ENCODE measurements at regions not wholly inside any gene's neighbourhood (a gene's known extent, or its start where the extent isn't known, plus 50 kb on each side); places are given as distances from the start of the nearest gene placed in this dataset.

DNA sequence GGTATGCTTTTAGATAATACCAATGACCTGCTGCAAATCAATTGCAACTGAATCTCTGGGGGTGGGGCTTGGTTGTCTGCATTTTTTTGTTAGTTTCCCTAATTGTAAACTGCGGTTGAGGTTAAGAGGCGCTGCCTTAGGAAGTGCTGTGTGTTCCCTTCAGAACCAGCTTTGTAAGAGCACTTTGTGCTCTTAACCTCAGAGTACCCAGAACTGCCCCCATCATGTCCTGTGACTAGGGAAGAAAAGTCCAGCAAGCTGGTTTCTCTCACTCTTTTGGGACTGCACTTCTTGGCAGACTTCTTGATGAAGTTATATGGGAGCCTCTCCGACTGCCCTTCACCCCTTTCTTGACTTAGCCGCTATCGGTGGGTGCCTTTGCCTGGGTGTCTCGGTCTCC lies 245.5 kb upstream of the CXCR4 start:
- no peak for DNase-seq

DNA sequence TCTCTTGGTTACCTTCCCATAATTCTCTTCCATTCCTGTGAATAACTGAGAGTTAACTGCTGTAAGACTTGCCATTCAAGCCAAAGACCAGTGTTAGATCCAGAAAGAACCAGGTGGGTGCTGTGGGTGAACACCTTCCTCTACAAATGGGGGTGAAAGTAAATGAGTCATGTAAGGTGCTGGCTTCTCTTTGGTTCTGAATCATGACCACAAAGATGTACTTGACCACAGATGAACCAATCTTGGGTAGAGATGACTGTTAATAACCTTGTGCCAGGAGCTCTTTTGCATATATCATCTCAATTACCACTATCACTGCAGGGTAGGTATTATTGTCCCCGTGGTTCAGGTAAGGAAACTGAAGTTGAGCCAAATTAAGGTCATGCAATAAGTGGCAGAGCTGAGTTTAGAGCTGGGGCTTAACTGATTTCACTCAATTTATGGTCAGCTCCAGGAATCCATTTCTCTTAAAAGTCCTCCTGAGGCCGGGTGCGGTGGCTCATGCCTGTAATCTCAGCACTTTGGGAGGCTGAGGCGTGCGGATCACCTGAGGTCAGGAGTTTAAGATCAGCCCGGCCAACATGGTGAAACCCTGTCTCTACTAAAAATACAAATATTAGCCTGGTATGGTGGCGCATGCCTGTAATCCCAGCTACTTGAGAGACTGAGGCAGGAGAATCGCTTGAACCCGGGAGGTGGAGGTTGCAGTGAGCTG lies 244.9 kb upstream of the CXCR4 start:
- DNase-seq, result no peak

DNA sequence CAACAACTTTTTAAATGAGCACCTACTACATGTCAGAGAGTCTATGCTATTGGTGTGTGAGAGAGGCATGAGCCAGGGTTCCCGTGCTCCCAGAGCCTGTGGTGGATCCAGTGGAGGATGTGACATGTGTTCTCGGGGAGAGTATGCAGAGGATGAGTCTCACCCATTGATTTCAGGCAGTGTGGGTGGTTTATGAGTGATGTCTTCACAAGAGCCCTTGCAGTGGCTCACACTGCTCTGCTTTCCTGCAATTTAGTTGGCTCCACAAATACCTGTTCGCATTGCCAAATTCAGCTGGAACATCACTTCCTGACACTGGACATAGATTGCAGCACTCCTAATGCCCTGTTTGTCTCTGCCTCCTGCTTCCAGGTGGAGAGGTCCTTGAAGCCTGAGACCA lies 243.6 kb upstream of the CXCR4 start:
- DNase-seq, result no peak

DNA sequence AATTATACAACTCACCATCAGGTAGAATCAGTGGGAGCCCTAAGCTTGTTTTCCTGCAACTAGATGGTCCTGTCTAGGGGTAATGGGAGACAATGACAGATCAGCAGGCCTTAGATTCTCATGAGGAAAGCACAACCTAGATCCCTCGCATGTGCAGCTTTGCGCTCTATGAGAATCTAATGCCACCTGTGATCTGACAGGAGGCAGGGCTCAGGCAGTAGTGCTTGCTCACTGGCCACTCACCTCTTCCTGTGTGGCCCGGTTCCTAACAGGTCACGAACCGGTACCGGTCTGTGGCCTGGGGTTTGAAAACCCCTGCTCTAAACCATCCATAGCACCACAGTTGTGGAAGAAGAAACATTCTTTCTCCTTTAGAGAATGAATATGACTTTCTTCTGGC lies 242.8 kb upstream of the CXCR4 start:
- DNase-seq, result no peak

DNA sequence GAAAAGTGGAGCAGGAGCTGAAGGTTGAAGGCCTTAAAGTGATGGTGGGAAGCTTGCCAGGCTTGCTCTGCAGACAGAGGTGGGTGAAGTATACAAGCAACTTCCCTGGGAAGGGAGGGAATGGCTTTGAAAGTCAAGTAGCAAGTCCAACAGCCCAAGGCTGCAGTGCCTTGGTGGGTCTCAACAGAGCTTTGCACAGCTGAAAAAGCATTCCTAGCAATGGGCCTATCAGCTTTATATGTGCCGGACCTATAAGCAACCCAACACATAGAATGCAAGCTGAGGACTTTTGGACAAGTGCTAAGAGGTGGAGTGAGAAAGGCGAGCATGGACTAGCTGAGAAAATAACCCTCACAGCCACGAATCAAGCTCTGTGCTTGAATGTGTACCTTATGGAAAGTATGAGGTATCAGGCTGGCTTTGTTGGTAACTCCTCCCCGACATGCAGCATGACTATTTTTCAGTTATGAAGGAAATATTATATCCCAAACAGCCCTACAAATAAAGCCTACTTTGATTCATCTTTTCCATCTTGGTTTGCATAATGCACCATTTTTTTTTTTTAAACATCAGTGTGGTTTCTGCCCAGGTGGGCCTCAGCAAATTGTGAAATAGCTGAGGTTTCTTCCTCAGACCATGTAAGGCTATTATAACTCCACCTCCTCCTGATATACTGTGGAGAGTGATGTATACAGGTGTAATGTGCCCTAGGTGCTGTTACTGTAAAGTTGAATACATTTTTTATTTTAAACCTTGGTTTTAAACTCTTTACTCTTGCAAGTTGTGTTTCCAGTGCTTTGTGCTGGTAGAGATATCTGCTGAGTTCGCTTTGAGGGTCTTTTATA lies 241.4 kb upstream of the CXCR4 start:
- DNase-seq, result no peak

DNA sequence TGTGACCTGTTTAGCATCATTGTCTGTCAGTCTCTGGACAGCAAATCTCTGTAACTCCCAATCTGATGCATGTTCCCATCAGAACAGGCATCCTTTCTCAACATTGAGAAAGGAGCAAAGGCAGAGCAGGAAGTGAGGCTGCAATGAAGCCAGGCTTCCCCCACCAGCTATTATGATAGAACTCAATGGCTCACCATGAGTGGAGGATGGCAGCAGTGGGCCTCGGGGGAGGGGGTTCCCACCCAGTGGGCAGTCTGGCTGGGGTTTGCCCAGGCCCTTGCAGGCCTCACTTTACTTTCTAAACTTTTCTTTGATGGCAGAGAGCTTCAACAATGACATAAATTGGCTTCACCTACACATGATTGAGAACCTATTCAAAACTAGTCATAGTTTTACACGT lies 240.6 kb upstream of the CXCR4 start:
- DNase-seq, result no peak

DNA sequence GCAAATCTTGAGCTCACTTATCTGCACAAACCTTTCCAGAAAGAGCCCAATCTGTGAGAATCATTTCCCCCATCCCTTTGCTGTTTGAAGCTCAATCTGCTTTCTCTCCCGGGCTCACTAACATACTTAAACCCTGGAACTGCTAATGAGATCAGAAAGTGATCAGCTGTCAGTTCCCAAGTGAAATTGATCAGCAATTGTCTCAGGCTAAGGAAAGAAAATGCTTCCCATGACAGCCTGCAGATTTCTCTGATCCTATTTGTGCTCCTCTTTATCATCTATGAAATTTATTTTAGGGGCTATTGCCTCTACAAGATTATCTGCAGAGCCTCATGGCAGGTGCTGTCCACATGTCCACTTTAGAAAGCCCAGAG lies 239.0 kb upstream of the CXCR4 start:
- no peak for DNase-seq

DNA sequence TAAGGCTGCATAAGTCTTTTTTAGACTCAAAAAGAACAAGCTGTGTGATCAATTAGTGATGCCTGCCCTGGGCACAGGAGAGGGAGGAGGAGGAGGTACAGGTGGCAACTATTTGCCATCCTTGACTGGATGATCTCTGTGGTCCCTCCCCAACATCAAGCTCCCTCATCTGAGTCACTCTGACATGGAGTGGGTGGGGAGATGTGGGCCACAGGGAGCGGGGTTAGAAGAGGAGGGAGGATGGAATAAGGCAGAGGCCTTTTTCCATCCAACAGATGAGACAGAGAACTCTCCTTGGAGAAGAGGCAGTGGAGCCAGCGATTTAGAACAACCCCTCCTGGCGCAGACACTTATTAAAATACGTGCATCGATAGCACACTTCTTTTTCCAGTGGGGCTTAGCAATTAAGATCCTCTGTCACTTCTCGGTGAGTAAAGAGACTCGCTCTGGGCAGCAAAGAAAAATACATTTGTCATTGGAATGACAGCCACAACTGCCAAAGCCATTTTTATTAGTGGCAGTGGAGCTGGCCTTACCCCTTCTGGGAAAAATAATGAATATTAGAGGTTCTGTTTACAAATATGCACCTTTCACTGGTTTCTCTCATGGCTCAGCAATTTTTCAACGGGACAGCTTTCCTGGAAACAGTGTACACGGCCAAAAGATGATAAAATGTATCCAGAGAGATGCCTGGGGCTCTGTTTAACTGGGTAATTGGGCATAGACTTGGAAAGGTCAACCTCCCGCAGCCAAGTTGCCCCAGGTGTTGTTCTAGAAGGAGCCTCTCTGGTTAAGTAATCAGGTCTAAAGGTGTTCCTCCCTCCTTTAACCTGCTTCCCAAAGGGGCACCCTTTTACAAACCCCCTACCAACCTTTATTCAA lies 238.4 kb upstream of the CXCR4 start:
- no peak for DNase-seq

DNA sequence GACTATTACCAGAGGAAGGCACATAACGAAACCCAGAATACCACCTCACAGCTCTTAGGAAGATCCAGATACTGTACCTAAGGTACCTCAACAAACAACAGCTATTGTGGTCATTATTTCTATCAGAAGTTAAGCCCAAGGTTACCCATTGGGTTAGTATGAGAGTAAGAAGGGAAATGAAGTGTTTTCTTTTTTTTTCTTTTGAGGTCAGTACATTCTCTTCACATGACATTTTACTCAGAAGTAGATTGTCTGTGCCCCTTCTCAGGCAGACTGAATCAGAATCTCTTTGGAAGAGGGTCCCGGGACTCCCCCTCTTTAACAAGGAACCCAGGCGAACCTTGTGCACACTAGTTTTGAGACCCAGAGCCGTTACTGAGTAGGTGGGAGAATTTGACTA lies 233.7 kb upstream of the CXCR4 start:
- DNase-seq, result no peak

DNA sequence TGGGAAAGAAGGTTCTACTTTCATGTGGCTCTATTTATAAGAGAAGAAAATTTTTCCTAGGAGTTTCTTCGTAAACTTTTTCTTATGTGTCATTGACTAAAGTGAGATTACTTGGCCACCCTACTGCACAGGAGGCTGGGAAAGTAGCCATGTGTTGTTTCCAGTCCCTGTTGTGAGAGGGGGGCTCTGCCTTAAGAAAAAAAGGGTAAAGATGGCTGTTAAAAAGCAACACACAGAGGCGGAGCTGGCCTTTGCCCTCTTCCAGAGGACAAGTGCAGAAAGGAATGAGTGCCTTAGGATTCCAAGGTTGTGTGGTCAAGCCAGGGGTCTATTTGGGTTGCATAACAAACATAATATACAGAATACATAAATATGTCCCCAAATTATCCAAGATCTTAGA lies 230.0 kb upstream of the CXCR4 start:
- no peak for DNase-seq

DNA sequence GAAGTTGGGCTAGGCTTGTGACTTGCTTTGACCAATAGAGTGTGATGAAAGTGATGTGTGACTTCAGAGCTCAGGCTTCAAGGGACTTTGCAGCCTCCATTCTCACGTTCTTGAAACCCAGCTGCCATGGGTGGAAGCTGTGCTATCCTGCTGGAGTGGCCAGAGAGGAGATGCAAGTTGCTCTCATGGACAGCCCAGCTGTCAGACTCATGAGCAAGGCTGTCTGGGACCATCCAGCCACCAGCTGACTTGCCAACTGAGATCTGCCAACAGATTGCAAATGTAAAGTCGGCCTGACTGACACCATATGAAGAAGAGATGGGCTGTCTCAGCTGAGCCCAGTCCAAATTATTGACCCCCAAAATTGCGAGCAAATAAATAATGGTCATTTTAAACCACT lies 226.4 kb upstream of the CXCR4 start:
- no peak for DNase-seq

DNA sequence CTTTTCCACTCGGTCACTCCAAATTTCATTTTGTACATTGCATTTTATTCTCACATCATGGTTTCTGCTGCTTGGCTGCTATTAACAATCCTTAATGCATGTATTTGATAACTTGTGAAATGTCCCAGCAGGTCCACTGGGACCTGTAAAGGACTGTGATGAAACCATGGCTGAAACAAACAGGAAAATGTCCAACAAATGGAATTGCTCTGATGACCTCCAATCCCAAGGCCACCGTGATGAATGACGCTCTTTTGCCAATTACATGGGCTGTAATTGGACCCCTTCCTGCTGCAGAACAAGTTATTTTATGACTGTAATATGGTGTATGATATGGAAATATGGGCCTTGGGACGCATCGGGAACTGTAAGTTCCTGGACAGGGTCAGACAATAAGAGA lies 224.2 kb upstream of the CXCR4 start:
- peak; percentile 62 for DNase-seq

DNA sequence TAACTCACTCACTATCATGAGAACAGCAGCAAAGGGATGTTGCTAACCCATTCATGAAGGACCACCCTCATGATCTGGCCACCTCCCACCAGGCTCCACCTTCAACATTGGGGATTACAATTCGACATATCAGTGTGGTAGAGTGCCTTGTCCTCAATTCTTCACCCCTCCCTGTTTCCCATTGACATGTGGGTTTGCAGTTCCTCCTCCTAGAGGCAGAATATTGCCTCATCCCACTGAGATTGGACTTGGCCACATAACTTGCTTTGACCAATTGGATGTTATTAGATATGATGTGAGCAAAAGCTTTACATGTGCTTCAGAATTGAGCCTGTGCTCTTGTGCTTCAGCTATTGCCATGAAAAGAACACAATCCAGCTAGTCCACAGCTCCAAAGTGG lies 217.0 kb upstream of the CXCR4 start:
- no peak for DNase-seq

DNA sequence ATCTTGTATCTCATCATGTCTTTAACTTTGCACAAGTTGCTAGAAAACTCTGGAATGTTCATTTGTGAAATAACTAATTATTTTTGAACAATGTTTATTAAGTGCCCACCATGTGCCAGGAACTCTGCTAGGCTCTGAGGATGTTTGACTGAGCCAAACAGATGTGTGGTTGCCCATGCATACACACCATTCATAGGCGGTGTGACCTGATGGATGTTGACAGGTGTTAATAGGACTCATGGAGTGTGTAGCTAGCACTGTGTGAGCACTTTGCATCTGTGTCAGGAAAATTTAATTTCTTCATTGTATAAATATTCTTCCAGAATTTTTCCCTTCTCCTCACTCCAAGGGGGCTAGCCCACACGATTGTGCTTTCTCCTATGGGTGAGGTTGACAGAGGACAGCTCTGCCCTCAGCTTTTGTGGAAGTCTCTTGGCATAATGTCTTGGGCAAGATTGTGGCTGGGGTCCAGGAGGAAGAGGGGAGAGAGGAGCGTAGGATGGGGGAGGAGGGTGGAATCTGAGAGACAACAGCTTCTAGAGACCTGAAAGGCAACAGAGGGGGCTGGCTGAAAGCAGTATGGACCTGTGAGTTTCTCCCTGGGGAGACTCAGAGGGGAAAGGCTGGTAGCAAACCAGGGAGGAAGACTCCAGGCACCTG lies 214.6 kb upstream of the CXCR4 start:
- DNase-seq, result no peak

DNA sequence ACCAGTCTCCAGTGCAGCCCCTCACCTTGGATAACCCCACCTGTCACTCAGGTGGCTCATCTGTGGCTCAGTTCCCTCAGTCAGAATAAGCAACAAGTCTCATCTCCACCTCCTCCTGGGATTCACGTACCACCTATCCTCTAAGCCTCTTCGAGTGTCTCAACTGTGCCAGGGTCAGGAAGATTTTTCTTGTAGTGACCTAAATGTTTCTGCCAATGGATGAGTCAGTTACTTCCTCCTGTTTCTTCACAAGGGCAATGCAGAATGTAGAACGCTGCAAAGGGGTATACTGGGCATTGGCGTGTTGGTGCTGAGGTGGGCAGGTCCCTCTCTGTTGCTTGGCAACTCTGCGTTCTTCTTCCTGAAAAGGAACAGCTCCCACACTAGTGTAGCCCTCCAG lies 213.3 kb upstream of the CXCR4 start:
- DNase-seq, result no peak

DNA sequence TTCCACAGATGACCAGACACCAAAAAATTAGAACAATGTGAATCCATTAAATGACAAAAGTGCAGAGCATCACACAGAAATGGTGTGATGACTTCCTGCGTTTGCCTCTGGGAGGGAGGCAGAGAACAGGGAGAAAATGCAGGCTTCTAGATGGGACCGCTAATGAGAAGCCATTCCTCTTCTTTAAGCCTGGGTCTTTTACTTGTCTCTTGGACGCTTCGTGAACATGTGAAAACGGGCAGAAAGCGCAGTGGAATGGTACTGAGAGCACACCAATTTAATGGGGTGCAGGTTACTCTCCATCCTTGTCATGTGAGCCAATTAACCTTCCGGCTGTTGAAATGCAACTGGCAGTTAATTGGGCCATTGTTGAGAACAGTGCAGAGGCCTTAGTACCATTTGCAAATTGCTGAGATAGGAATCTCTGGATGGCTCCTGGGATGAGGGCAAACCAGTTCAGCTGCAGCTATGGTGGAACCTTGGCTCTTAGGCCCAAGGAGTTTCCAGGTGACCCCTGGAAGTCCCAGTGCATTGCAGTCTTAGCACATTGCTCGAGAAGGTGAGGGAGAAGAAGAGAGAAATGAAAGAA lies 210.4 kb upstream of the CXCR4 start:
- no peak for DNase-seq

DNA sequence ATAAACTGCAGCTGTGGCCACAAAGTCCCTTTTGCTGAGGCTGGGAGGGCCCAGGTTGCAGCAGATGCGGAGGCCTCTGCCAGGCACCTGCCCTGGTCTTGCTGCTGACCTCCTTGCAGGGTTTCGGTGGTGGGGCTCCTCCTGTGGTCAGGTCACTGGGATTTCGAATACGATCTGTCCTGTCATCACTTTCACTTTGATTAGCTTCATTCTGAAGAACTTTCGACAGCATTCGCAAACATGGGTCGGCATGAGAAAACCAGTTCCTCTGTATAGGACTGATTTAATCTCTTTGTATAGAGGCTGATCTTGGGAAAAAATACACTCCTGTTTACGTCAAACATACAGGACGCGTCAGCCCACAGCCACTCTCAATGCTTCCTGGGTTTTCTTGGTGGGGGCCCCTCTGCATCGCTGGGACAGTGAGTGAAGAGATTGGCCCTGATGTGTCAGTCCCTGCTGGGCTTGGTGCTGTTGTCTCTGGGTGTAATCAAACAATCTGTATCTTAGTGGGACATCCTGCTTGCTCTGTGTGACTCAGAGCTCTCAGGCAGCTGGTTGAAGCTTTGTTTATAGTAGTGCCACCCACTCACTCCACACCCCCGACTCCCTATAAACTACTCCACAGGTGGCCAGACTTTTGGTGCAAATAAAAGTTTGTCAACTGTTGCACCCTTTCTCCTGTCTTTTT lies 209.4 kb upstream of the CXCR4 start:
- DNase-seq, result peak; percentile 24

DNA sequence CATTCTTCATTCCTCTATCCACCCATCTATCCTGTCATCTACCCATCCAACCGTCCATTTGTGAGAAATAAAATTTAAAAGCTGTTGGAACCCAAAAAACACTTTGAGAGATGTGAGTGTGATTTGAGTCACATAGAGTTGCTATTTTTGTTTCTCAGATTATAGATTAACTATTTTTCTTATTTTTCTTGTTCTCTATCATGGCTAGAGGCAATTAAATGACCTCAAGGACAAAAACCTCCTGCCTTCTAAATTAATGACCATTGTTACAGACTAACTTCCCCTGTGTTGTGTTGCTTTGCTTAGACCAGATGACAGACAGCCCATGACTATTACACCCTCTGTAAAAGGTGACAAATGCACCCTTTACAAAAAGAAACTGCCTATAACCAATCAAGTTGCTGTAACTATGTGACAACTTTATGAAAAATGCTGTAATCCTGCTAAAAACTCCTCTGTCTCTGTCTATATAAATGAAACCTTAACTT lies 207.9 kb upstream of the CXCR4 start:
- no peak for DNase-seq

DNA sequence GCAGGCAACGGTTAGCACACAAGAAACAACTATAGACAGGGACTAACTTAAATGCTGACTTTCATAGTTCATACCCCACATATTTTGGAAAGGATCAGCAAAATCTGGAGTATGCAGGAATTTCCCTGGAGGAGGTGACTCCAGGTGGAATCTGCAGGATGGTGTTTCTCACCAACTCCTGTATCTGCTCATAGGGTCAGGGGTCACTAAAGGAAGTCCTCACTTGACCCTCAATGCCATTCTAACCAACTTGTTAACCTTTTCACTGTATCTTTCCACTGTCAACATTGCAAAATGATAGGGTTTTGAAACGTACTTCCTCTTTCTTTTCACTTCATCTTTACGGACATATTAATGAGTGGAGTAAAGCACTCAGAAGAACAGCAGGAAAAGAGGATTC lies 207.0 kb upstream of the CXCR4 start:
- DNase-seq, result no peak

DNA sequence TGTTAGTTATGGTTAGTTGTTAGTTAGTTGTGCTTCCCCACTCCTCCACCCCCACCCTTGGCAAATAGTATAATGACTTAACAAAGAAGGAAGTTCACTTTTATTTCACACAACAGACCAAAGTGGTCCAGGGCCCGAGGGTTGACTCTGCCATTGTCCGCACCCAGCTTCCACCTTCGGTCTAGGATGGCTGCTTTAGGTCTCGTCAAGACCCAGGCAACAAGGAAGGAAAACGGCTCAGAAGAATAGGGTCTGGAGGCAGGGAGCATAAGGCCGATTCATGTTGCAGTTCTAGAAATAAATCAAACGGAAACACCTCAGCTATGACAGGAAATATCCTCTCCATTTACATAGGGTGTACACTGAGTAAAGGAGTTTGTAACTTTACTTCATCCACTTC lies 206.0 kb upstream of the CXCR4 start:
- DNase-seq, result no peak

DNA sequence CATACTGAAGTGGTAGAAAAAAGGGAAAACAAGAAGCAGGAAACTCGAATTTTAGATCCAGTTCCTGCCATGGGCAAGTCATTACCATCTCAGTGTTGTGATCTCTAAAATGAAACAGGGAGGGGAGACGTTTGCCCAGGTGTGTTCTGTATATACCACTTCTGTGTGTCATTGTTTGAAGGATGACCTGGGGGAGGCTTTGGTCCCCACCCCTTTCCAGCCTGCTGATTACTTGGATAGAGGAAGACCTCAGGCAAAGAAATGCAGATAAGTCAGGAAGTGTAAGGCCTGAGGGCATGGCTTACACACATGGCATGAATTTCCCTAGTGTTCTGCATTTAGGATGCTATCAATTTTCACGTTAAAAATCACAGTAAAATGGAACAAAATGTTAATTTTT lies 205.2 kb upstream of the CXCR4 start:
- DNase-seq, result no peak

DNA sequence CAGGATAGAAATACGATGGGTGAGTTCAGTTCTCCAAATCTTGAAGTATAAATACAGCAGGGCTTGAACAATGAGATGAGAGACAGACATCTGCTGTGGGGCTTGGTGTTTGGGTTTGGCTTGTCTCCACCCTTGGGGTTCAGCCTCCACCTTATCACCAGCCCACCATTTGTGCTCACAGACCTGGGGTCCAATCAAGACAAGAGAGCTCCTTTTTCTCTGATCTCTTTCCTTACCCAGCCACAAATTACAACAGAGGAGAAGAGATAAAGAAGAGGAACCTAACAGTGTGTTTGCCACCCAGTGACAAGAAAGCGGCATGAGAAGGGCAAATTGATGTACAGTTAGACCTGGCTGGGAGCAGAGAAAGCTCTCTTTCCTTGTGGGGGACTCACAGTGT lies 204.5 kb upstream of the CXCR4 start:
- no peak for DNase-seq

All from left hindlimb (tissue), 1 donor.